ENCODE measurements at regions not wholly inside any gene's neighbourhood (a gene's known extent, or its start where the extent isn't known, plus 50 kb on each side); places are given as distances from the start of the nearest gene placed in this dataset.

GRCh38 chr15:70426096-70426821, 328.5 kb upstream of the TLE3 start:
- DNase-seq (ENCODE audit: low spot score): no peak

- no peak for DNase-seq (ENCODE audit: low spot score)
Measured at GRCh38 chr15:70424937-70425411, 327.3 kb upstream of the TLE3 start.

- no peak for DNase-seq (ENCODE audit: low spot score)
Measured at GRCh38 chr15:70423267-70423666, 325.6 kb upstream of the TLE3 start.

- no peak for DNase-seq (ENCODE audit: low spot score)
Measured at GRCh38 chr15:70422342-70422741, 324.6 kb upstream of the TLE3 start.

GRCh38 chr15:70420948-70421482, 323.3 kb upstream of the TLE3 start:
- DNase-seq (ENCODE audit: low spot score): no peak

GRCh38 chr15:70420086-70420947, 322.6 kb upstream of the TLE3 start:
- no peak for DNase-seq (ENCODE audit: low spot score)

- no peak for DNase-seq (ENCODE audit: low spot score)
Measured at GRCh38 chr15:70418943-70419342, 321.2 kb upstream of the TLE3 start.

- no peak for DNase-seq (ENCODE audit: low spot score)
Measured at GRCh38 chr15:70417535-70417934, 319.8 kb upstream of the TLE3 start.

- no peak for DNase-seq (ENCODE audit: low spot score)
Measured at GRCh38 chr15:70416829-70417228, 319.1 kb upstream of the TLE3 start.

GRCh38 chr15:70415398-70415797, 317.7 kb upstream of the TLE3 start:
- DNase-seq (ENCODE audit: low spot score): no peak

GRCh38 chr15:70414626-70415025, 316.9 kb upstream of the TLE3 start:
- DNase-seq (ENCODE audit: low spot score): no peak

- DNase-seq (ENCODE audit: low spot score): no peak
Measured at GRCh38 chr15:70412794-70413193, 315.1 kb upstream of the TLE3 start.

- no peak for DNase-seq (ENCODE audit: low spot score)
Measured at GRCh38 chr15:70411143-70411863, 313.6 kb upstream of the TLE3 start.

- DNase-seq (ENCODE audit: low spot score): no peak
Measured at GRCh38 chr15:70410371-70410985, 312.8 kb upstream of the TLE3 start.

GRCh38 chr15:70409388-70409787, 311.7 kb upstream of the TLE3 start:
- DNase-seq (ENCODE audit: low spot score): no peak

GRCh38 chr15:70407955-70408354, 310.2 kb upstream of the TLE3 start:
- no peak for DNase-seq (ENCODE audit: low spot score)

GRCh38 chr15:70407336-70407670, 309.6 kb upstream of the TLE3 start:
- no peak for DNase-seq (ENCODE audit: low spot score)

- DNase-seq (ENCODE audit: low spot score): no peak
Measured at GRCh38 chr15:70406617-70407335, 309.1 kb upstream of the TLE3 start.

- no peak for DNase-seq (ENCODE audit: low spot score)
Measured at GRCh38 chr15:70401709-70402108, 304.0 kb upstream of the TLE3 start.

- DNase-seq (ENCODE audit: low spot score): no peak
Measured at GRCh38 chr15:70400766-70401541, 303.2 kb upstream of the TLE3 start.

- no peak for DNase-seq (ENCODE audit: low spot score)
Measured at GRCh38 chr15:70399204-70399603, 301.5 kb upstream of the TLE3 start.
